H54 (cell line): ENCODE measurements at regions not wholly inside any gene's neighbourhood (a gene's known extent, or its start where the extent isn't known, plus 50 kb on each side); places are given as distances from the start of the nearest gene placed in this dataset.

Experiments used
- DNase-seq: peaks from one replicate; pipeline ENCODE4 v3.0.0; 2011; ENCODE audit warnings: low spot score, mixed read lengths; ENCODE audit not compliant: insufficient read length
- FAIRE-seq: peaks from 3 replicates; lab custom pipeline; 2011; peaks lifted over from hg19 to GRCh38; lab: Jason Lieb, UNC
- POLR2A ChIP-seq: IDR thresholded peaks from 2 replicates; pipeline ENCODE4 v1.6.1; 2011; ENCODE audit warnings: low read depth, mild to moderate bottlenecking, low read length

DNA sequence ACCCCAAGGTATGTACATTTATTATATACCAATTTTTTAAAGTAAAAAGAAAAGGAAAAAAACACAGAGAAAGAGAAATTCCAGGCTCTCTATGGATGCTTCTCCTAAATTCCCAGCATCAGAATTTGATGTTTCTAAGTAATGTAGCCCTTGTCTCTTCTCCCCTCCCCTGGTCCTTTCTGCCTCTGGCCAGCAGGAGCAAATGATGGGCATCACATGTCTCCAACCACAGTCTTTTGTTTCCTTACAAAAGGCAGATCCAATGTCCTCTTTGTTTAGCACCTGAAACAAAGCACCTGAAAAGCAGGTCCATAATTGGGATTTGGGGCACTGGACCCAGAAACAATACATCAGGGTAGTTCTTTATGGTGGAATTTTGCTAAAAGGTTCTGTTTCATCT lies 50.4 kb upstream of the APC start:
- no peak for TF ChIP-seq POLR2A
- FAIRE-seq, result no peak
- DNase-seq, result no peak
